Hematopoietic multipotent progenitor cell treated with erythropoietin and hydrocortisone succinate and interleukin-3 and kit ligand, for 4 days (in vitro differentiated cells): ENCODE measurements at regions not wholly inside any gene's neighbourhood (a gene's known extent, or its start where the extent isn't known, plus 50 kb on each side); places are given as distances from the start of the nearest gene placed in this dataset.

ENCODE experiments used
- DNase-seq: peaks from one replicate; pipeline ENCODE4 v3.0.0-alpha.2; 2015

DNA sequence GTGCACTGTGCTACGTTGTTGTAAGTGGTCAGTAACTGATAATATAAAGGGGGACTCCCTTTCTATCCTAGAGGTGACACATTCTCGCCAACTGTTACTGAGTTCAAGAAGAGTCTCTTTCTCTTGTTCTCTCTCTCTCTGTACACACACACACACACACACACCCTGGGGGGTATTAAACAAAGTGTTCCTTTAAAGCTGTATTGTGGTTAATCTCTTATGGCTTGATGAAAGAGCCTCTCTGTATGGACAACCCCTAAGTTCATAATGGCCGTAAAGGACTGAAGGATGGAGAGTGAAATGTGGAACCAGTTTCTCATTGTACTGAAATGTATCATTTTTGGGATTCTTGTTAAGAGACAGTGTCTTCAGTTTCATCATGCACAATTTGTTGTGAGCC lies 145.2 kb upstream of the BMPER start:
- no peak for DNase-seq

DNA sequence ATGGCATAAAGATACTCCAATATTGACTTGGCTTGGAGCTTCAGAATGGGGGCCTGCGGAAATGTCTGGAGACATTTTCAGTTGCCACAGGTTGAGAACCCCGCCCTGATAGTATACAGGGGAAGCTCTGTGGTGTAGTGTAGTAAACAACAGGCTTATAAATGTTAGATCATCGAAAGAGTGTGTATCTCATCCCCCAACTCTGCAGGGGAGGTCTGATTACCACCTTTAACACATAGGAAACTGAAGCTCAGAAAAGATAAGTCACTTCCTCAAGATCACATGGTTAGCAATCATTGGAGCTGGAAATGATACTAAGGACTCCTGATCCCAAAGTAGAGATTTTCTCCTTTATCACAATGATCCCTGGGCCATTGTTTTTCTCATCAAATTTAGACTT lies 144.5 kb upstream of the BMPER start:
- peak; percentile 59 for DNase-seq

DNA sequence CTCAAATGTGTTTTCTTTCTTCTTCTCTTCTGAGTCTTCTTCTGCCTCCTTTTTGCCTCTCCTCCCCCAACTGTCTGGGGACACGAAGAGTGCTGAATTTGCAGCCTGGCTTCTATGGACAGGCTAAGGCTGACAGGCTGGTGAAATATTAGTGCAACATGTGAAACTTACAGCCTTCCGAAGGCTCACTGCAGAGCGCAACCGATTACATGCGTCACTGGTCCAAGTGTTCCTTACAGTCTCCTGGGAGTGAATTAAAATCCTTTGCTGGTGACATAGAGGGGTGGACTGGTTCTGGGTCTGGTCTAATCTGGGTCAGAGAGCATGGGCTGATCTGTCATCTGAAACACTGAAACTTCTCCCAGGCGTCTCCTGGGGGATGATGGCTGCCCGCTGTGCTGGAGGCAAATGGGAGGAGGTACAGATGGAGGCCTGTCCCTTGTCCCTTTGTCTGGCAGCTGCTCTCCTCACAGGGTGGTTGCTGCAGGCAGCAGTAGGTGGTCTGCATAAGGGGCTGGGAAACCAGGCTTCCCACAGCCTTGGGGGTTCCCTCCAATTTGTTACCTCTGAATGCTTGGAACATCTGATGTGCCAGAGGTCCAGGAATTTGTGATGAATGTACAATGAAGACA lies 143.8 kb upstream of the BMPER start:
- DNase-seq = no peak

DNA sequence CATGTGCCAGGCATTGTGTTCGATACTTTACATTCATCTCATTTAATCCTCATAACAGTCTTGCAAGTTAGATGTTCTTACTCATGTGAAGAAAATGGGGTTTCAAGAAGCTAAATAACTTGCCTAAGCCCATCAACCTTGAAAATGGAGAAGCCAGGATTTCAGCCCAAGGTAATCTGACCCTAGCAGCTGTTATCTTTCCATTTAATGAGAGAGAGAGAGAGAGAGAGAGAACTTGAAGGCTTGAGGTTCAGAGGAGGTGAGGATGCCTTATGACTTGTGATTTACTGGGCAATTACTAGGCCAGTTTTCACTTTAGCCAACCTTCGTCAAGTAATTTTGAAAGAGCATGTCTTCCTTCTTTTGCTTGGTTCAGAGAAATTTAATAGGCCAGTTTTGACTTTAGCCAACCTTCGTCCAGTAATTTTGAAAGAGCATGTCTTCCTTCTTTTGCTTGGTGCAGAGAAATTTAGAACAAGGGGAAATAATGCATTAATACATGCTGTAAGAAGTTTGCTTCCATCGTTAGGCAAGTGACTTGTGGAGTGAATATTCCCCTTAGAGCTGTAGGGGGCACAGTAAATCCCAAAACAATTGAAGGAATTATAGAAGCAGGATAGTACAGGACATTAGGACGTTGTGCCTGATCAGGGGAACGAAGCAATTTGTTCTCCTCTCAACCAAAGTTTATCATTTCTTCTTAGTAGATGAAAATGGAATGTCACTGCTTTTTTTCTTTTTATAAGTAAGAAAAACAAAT lies 143.0 kb upstream of the BMPER start:
- no peak for DNase-seq

DNA sequence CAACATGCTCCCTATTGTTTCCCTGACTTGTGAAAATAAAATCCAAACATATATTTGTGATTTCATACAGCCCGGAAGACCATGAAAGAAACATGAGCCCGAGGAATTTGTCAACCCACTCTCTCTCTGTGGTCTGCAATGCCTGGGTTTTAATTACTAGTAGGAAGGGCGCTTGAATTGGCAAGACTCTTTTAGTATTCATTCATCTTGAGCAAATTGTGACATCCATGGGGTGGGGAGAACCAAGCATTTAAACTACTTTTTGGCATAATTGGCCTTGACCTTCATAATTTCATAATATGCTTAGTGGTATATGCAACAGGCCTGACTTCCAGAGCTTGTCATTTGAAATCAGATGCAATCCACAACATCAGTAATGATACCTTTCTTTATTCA lies 142.4 kb upstream of the BMPER start:
- DNase-seq = no peak

DNA sequence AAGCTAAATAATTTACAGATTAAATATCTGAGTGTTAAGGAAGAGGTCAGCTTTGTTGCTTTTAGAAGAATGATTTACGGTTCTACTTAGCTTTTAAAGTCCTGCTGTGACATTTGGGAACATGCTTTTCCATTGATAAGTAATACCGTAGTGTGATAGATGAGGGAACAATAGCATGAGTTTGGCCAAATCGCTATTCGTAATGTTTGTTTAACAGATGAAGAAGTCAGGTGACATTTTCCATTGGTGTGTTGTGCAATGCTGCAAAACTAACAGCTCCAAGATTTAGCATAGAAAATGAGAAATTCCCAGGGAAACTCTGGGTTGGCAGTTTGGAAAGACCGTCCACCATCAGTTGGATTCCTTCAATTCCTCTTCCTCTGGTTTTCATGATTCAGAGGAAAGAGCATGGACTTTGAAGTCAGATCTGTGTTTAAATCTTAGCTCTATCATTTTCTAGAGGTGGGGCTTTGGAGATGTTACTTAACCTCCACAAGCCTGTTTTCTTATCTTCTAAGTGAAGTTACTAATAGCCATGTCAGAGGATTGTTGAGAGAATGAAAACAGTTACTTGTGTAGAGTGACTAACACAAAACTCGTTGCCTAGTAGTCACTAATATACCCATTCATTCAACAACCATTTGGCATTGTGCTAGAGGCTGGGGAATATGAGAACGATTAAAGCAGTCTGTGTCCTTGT lies 140.4 kb upstream of the BMPER start:
- DNase-seq = no peak

DNA sequence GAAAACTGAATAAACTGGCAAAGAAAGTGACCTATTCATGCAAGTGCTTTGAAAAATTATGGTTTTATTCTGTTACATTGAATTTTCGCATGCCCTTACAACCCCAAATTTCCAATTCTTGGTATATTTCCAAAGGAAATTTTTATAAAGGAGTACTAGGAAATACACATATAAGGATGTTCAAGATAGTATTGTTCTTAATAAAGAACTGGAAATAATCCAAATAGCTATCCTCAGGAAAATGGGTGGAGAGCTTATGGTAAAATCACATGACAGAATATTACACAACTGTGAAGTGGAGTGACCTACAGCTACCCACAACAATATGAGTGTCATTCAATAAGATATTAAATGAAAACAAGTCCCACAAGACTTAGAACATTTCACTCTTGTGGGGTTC lies 138.9 kb upstream of the BMPER start:
- DNase-seq = no peak

DNA sequence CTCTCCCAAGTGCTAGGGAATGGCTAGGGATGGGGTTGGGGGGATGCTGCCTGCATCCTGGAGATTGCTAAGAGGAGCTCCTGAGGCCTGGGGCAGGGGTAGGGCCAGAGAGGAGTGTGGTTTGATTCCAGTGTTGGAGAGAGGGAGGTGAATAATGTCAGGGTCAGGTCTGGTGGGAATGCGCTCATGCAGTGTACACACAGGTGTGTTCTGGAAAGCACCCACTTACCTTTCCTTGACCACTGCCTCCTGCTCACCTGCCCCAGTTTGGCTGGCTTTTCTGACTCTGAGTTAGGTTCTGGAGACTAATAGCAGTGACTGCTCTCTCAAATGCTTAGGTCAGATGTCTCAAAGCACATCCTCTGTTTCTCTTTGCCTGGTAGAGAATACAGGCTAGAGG lies 135.4 kb upstream of the BMPER start:
- no peak for DNase-seq

DNA sequence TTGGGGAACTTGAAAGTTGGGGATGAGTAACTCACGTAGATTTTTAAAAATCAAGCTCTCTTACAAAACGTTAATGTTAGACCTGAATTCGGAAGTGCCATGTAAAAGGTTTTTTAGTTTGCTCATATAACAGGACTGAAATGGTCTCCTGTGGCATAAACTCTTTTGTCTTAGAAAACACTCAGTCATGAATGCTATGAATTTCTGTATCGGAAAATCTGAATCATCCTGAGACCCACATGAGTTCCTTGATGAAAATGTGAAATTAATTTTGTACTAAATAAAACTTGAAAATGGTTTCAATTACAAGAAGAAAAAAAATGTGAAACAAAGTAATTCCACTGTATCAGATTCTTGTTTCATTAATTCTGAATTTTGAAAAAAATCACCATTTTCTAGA lies 134.8 kb upstream of the BMPER start:
- DNase-seq = no peak

DNA sequence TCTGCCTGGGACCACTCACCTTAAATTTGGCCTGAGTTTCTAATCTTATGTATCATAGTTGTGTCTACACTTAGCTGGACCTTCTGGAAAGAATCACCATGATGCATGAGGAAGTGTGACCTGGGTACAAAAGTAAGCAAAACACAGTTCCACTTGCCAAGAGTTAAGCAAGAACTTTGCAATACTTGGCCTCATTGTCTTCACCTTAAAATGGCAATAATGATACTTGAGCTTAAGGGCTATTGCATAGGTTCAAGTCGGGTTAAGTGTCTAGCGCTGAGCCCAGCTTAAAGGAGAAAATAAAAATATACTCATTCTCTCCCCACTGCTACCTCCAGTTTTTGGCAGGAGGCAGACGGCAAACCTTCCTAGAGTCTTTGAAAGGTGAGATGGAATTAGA lies 133.9 kb upstream of the BMPER start:
- no peak for DNase-seq

DNA sequence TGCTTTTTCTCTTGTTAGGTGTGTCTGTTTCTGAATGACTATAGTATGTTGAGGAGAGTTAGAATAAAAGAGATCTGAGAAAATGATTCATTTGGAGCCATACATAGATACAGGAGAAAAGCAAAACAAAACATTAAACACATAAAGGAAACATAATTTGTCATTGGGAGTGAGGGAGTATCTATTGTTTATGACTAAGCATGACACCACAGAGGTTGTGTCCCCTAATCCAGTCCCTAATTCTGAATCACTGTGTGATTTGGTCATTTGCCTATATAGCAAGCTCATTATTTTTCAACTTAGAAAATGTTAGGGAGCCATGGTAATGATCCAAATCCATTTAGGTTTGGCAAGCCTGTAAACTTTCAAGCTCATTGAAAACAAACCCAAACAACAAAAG lies 132.3 kb upstream of the BMPER start:
- no peak for DNase-seq

DNA sequence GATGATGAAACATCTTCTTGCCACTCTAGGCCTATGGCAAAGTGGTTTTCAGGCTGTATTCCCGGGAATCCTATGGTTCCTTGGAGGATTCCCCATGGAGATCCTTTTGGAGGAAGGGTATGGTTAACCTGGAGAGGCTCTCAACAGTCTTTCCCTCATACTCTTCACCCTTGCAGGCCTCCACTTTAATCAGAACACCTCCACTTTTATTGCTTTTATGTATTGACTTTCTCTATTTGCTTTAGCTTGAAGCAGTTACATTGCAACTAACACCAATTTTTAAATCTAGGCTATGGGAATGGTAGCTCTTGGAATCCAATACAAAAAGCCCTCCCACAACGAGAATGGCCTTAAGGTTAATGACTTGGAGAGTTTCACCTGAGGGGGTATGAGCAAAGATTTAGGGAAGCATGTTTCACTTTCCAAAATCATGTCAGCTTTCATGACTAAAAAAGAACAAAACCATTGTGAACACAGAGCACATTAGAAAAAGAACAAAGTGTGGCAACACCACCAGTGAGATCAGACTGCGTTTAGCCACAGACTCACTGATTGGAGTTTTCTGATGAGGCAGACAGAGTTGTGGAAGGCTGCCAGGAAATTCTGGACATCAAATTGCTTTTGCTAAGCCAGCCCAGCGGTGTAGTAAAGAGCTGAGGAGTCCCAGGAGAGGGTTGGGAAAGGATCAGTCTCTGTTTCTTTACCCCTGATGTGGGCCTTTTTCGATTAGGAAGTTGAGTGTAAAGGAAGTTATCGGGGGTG lies 130.4 kb upstream of the BMPER start:
- no peak for DNase-seq

DNA sequence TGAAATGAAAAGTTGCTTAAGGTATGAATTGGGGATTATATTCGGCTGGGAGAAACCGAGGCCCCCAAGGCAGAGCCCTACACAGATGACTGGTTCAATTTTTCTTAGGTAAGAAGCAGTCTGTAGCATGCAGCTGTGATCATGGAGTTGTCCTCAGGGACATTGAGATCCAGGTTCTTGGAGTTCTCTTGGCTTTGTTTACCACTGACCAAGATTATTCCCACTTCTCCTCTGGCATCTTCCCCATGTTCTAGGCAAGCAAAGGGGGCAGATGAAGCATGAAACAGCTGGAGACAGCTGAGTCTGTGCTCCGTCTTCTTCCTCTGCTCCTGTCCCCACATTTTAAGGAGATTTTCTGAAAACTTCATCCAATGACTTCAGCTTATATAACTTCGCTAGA lies 129.5 kb upstream of the BMPER start:
- no peak for DNase-seq

DNA sequence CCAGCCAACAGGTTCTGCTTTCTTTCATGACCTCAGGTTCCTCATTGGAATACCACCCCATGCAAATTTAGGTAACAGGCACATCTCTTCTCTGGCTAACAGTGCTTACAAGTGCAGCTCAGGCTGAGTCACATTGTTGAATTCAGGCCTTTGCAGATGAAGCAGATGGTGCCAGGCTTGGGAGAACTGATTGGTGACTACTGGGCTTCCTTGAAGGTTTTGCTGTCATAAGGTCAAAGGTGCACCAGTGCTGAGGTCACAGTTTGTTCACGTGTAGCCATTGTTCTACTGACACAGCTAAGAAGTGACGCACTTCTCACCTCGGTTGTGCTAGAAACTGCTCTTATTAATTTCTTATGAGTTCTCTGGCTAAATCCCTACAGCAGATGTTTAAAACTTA lies 128.6 kb upstream of the BMPER start:
- DNase-seq = no peak

DNA sequence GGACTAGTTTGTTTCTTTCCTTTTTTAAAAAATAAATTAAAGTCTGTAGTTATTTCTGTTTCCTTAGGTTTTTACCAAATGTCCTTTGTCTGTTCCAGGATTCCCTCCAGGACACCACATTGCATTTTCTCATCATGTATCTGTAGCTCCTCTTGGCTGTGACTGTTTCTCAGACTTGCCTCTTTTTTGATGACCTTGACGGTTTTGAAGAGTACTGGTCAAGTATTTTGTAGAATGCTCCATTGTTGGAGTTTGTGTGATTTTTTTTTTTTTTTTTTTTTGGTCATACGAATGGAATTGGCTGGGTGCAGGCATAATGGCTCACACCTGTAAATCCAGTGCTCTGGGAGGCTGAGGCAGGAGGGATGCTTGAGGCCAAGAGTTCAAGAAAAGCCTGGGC lies 127.1 kb upstream of the BMPER start:
- DNase-seq = no peak

DNA sequence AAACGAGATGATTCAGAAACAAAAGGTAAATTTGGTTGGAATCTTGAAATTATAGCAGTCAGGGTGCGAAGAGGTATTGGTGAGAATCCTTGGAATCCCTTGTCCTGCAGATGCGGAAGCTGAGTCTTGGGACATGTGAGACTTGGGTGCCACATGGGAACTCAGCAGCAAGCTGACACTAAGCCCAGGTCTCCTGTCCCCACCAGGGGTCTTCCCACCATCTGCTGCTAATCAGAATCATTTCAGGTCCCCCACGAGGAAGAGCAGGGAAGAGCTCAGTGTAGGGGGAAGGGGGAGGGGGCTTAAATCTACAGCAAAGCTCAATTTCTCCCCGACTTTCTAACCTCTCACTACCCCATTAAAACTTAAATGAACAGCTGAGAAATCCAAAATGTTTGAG lies 126.1 kb upstream of the BMPER start:
- DNase-seq = no peak

DNA sequence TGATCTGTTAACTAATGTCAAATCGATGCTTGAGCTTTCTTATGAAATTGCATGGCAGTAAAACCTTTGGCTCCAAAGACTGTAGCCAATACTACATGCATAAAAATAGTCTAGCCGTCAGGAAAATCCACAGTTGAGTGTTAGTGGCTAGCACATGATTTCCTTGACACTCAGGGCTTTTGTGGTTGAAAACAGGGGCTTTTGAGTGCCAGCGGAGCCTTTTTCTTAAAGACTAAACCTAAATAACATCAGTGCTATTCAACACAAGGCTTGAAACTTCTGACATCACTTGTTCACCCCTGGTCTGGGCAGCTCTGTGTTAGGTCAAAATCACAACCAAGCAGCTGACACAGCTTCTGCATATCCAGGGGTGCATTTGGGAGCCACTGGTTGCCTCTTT lies 124.2 kb upstream of the BMPER start:
- no peak for DNase-seq

DNA sequence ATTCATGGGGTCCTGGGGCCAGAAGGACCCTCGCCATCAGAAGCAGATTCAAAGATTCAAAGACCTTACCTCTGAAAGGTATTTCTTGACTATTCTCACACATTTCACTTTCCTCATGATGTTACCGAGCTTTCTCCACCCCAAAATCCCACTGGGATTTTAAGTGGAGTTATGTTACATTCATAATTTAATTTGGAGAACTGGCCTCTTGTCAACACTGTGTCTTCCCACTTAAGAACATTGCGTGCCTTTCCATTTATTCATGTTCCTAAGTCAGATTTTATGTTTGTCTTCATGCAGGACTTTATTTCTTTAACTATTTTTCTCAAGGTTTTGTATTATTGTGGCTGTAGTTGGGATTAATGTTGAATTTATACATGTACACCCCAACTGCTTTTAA lies 123.5 kb upstream of the BMPER start:
- DNase-seq = no peak

DNA sequence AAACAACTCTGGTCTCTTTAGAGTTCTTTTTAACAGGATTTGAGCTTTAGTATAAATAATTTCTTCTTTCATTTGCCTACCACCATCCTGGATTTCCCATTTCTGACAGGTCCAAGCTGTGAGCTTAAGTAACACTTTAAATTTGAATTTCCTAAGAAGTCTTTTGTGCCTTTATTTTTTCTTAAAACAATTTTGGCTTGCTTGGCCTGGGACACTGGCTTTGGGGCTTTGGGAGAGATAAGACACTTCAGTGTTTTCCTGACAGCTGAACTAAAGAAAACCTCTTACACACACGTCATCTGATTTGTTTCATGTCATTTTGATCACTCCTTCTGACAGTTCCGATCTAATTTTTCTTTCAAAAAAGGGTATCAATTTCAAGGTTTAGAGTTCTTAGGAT lies 121.3 kb upstream of the BMPER start:
- DNase-seq = no peak

DNA sequence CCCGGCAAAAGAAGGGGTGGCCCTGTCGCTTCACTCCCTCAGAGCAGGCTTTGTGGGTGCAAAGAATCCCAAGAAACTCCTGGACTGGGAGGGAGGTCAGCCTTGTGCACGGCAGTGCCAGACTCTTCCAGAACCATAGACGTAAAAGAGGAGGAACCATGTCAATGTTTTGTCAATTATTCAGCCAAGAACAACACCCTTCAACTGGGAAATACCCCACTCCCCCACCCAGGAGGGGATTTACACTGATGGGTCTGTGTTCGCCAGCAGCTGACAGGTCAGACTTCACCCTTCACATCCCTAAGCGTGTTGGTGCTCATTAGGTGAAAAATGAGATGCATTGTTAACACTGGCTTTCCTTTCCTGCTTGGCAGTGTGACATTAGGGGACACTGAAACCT lies 116.8 kb upstream of the BMPER start:
- no peak for DNase-seq

DNA sequence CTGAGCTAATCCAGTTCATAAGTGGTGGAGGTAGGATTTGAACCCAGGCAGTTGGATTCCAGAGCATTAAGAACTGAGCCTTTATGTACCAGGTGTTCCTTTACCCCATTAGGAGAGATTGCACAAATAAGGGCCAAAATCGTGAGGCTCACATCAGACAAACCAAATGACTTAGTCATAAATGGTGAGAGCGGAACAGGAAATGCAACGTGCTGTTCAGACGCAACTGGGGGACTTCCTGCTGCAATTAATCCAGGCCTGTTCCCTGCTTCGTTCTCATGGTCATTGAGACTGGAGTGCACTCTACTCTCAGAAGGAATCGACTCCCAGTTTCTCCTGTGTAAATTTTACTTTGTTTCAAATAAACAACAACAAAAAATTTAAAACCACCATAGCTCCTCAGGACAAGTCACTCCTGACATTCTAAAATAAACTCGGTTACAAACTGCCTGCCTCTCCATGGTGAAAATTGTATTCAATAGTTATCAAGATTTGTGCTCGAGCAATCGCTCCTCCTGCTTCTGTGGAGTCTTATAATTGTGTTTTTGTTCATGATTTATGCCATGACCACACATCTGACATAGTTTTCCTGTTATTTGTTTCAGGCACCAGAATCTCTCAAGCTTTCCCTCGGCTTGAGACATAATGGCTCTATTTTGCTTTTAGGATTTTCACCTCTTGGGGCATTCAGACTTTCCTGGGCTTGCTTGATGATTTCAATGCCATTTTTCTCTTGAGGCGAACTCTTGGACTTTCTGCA lies 115.3 kb upstream of the BMPER start:
- peak; percentile 33 for DNase-seq

DNA sequence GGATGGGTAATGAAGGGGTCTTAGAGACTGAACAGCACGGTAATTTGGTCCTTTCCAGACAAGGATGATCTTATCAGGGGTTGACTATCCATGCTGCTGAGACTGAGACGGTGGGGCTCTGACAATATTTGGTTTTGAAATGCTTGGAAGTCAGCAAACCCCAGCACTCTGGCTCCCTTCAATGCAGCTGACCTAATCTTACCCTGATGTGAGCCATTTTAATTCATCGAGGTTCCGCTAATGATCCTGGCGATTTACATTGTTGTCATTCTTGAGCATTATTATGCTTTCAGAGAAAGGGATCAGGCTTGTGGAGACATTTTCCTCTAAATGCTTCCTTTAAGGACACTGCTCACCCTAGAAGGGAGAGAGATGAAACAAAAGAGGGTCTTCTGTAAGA lies 114.6 kb upstream of the BMPER start:
- DNase-seq = no peak

DNA sequence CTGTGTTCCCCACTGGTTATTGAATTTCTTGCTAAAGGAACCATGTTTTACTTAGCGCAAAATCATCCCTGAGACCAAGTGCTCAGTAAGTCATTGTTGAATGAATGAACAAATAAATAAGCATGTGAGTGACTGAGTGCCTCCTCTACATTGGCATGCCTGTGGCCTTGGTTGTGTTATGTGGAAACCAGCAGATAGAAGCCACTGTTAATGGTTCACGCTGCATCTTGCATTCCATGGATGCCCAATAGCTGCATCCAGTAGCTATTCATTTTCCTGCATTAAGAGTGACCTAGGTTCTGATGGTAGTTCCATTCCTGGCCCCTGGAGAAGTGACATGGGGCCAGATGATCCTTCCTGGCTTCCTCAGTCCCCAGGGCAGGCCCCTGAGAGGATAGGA lies 113.3 kb upstream of the BMPER start:
- DNase-seq = no peak
